Small intestine (tissue), 7 donors: ENCODE measurements at regions not wholly inside any gene's neighbourhood (a gene's known extent, or its start where the extent isn't known, plus 50 kb on each side); places are given as distances from the start of the nearest gene placed in this dataset.

Source experiments
- DNase-seq, 2 donors: peaks; one replicate each; pipeline versions ENCODE4 v3.0.0 to v3.0.0-alpha.2; 2013
- FAIRE-seq: peaks from 2 replicates; lab custom pipeline; 2012; peaks lifted over from hg19 to GRCh38; lab: Jason Lieb, UNC
- H3K27ac ChIP-seq, 3 donors: one replicate each; pipeline ENCODE4 v1.5.1; 2013; ENCODE audit warnings: low read length in 2 of 3, mild to moderate bottlenecking in 2 of 3, control low read depth in 1 of 3, inconsistent platforms in 1 of 3, low read depth in 1 of 3, moderate library complexity in 1 of 3
- H3K27me3 ChIP-seq, 3 donors: one replicate each; pipeline ENCODE4 v1.6.1; 2013; ENCODE audit warnings: low read length in 3 of 3, inconsistent platforms in 1 of 3; ENCODE audit not compliant: control insufficient read depth in 3 of 3, insufficient read depth in 3 of 3
- H3K36me3 ChIP-seq, 3 donors: one replicate each; pipeline ENCODE4 v1.6.1; 2013; ENCODE audit warnings: low read length in 3 of 3, inconsistent platforms in 1 of 3, low read depth in 1 of 3, mild to moderate bottlenecking in 1 of 3, moderate library complexity in 1 of 3; ENCODE audit not compliant: control insufficient read depth in 3 of 3, insufficient read depth in 2 of 3
- H3K4me1 ChIP-seq, 3 donors: one replicate each; pipeline ENCODE4 v1.6.1; 2013; ENCODE audit warnings: low read length in 2 of 3, inconsistent platforms in 1 of 3, low read depth in 1 of 3, mild to moderate bottlenecking in 1 of 3, moderate library complexity in 1 of 3; ENCODE audit not compliant: control insufficient read depth in 3 of 3, insufficient read depth in 2 of 3
- H3K4me3 ChIP-seq, 3 donors: one replicate each; pipeline ENCODE4 v1.5.1; 2013; ENCODE audit warnings: low read length in 3 of 3, control low read depth in 1 of 3, inconsistent platforms in 1 of 3, low read depth in 1 of 3, mild to moderate bottlenecking in 1 of 3, moderate library complexity in 1 of 3
- H3K9me3 ChIP-seq, 2 donors: one replicate each; pipeline ENCODE4 v1.6.1; 2013; ENCODE audit warnings: low read depth in 1 of 2, low read length in 1 of 2; ENCODE audit not compliant: control insufficient read depth in 2 of 2, insufficient read depth in 1 of 2
- WGBS, 3 donors: extraction: QIAGEN DNeasy Blood & Tissue Kit; methylation state at CpG; one replicate each; pipeline ENCODE4 v1.1.7; 2013; 5-methylcytosine and 5-hydroxymethylcytosine counted together
- donor health status: healthy with polysubstance abuse.
- donor health status: control.
- donor health status: control.
- donor health status: Bipolar disorder and iron deficiency.
- donor health status: healthy.

DNA sequence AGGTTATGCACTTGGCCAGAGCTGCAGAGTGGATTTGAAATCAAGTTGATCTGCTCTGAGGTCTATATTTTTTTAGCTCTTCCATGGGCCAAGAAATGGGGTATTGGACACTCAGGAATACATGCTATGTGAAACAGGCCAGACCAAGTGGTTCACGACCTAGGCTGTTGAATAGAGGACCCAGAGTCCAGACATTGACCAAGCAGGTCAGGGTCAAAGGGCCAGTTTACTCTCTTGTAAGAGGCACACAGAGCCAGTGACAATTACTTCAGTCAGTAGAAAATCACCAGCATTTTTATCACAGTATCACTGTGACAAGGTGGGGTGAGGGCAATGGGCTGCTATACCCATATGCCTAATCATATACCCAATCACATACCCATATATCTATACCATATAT lies 320.6 kb upstream of the RORA start:
- Histone ChIP-seq H3K4me1 (no peaks in the 10 kb centered on the region), H3K36me3 (no peaks in the 10 kb centered on the region), H3K4me3 (no peak overlapping the region), H3K27me3 (no peaks in the 10 kb centered on the region), H3K9me3 (no peaks in the 10 kb centered on the region), H3K27ac (no peak overlapping the region)
- FAIRE-seq (no peak), DNase-seq (no peak)
- WGBS, 3 donors = 4 to 51% (median 14%) methylated on average over 1 of the region's 1 CpG

DNA sequence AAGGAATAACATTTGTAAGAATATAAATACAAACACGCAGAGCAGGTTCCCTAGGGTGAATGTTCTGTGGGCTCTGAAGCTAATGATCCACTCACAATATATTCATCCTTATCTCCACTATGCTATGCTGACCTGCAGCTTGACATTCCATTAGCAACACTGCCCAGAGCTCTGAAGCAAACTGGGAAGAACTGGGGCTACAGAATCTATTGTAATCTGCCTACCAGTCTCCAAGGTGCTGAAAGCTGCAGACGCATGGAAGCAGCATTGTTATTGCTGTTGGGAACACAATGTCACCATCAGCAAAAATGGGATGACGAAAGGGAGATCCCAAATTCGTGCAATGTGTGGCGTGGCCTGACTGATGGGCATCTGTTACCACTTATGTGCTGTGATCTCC lies 316.7 kb upstream of the RORA start:
- Histone ChIP-seq H3K27me3 (no peaks in the 10 kb centered on the region), H3K36me3 (no peaks in the 10 kb centered on the region), H3K4me1 (no peaks in the 10 kb centered on the region), H3K9me3 (no peaks in the 10 kb centered on the region), H3K27ac (no peak overlapping the region), H3K4me3 (no peak overlapping the region)
- DNase-seq = no peak
- FAIRE-seq = no peak
- 60 to 66% (median 61%) methylated on average over 5 of the region's 5 CpGs for WGBS, 3 donors

- DNase-seq (no peak), FAIRE-seq (no peak)
- H3K4me3 ChIP-seq = no peak overlapping the region
- no peaks in the 10 kb centered on the region for H3K9me3 ChIP-seq
- no peak overlapping the region for H3K27ac ChIP-seq
- H3K27me3 ChIP-seq = peaks cover 0 to 2% (median 0%) of the 10 kb centered on the region in 3 donors
- no peaks in the 10 kb centered on the region for H3K36me3 ChIP-seq
- WGBS, 3 donors = 77 to 88% (median 87%) methylated on average over 1 of the region's 1 CpG
- no peaks in the 10 kb centered on the region for H3K4me1 ChIP-seq
Measured at GRCh38 chr15:61541516-61541915, 312.4 kb upstream of the RORA start.

DNA sequence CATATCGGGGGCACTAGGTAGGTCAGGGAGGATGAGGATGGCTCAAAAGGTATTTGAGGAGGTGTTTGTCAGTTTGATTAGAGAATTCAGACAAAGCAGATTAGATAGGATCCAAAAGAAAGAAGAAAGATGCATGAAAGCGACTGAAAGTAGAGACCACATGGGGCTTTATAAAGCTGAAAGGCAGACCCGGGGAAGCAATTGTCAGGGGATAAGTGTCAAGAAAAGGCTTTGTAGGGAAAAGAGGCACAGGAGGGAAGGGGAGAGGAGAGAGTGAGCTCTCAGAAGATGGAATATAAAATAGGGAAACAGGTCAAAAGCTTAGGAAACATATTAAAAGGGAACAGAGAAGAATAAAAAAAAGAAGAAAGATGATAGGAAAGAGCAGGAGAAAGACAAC lies 308.2 kb upstream of the RORA start:
- Histone ChIP-seq H3K4me1 (no peaks in the 10 kb centered on the region), H3K9me3 (no peaks in the 10 kb centered on the region), H3K36me3 (no peaks in the 10 kb centered on the region), H3K4me3 (no peak overlapping the region), H3K27me3 (peaks cover 0 to 2% (median 0%) of the 10 kb centered on the region in 3 donors), H3K27ac (no peak overlapping the region)
- WGBS, 3 donors = 36 to 64% (median 54%) methylated on average over 3 of the region's 3 CpGs
- DNase-seq (no peak), FAIRE-seq (no peak)

GRCh38 chr15:61534986-61535385 lies 305.9 kb upstream of the RORA start:
- H3K4me1 ChIP-seq = no peaks in the 10 kb centered on the region
- DNase-seq (no peak), FAIRE-seq (no peak)
- no peak overlapping the region for H3K4me3 ChIP-seq
- H3K36me3 ChIP-seq = no peaks in the 10 kb centered on the region
- peaks cover 0 to 2% (median 0%) of the 10 kb centered on the region in 3 donors for H3K27me3 ChIP-seq
- no peak overlapping the region for H3K27ac ChIP-seq
- 40 to 53% (median 47%) methylated on average over 3 of the region's 3 CpGs for WGBS, 3 donors
- no peaks in the 10 kb centered on the region for H3K9me3 ChIP-seq

DNA sequence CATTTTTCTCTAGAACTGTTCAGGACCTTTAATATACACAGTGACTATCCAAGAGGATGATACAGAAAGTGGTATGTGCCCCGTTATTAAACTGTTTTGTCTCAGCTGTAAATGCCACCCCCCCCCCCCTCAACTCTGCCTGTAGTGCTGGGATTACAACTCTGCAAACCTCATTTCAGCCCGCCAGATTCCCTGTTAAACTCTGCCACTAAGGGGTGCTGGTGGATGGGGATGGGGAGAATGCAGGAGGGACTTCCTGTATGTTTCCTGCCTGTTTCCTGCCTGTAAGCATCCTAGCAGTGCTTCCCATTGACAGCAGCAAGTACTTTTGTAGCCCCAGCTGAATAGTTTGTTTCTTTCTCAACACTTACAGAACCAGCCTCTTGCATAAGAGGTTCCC lies 301.7 kb upstream of the RORA start:
- H3K36me3 ChIP-seq = no peaks in the 10 kb centered on the region
- no peak for FAIRE-seq

GRCh38 chr15:61528581-61528910 lies 299.4 kb upstream of the RORA start:
- DNase-seq (no peak), FAIRE-seq (no peak)
- H3K9me3 ChIP-seq = no peaks in the 10 kb centered on the region
- no peak overlapping the region for H3K4me3 ChIP-seq
- no peaks in the 10 kb centered on the region for H3K36me3 ChIP-seq
- no peak overlapping the region for H3K27ac ChIP-seq
- WGBS, 3 donors = 6 to 18% (median 17%) methylated on average over 2 of the region's 2 CpGs
- H3K27me3 ChIP-seq = peaks cover 0 to 3% (median 0%) of the 10 kb centered on the region in 3 donors
- no peaks in the 10 kb centered on the region for H3K4me1 ChIP-seq

More for the DNA sequence above, 301.7 kb upstream of the RORA start:
- no peak for DNase-seq
- Histone ChIP-seq H3K27me3 (peaks cover 0 to 3% (median 0%) of the 10 kb centered on the region in 3 donors), H3K27ac (no peak overlapping the region), H3K4me1 (no peaks in the 10 kb centered on the region), H3K9me3 (no peaks in the 10 kb centered on the region), H3K4me3 (no peak overlapping the region)
- 60 to 65% (median 64%) methylated on average over 1 to 2 of the region's 2 CpGs for WGBS, 3 donors

DNA sequence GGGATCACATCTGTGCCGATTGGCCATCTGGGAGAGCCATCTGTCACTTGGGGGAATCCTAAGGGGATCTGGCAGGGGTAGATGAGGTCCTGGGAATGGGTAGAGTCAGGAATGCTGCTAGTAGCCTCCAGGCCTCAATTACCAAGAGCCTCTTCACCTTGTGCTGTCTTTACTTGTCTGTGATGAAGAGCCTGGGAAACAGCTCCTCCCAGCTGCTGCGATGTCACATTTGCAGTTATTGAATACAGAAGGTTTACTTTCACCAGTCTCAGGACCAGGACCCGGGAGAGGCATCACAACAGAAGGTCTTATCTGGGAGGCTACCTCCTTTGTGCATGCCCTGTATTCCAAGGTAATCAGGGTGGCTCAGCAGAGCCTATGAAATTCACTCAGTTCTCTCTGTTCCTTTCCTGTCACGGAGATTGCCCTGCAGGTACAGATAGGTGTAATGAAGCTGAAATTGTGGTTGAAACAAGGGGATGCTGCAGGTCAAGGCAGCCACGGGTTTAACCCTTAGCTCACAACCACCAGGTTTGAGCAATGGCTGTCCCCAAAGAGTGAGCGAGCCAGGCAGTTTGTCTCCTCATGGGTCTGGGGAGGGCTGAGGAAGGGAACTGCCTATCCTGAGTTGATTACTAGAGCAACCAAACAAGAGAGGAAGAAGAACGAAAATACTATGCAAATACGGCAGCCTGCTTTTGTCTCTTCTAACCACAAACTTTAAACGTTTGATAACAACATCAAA lies 298.9 kb upstream of the RORA start:
- Histone ChIP-seq H3K36me3 (no peaks in the 10 kb centered on the region), H3K9me3 (no peaks in the 10 kb centered on the region), H3K27ac (no peak overlapping the region), H3K4me1 (no peaks in the 10 kb centered on the region), H3K4me3 (no peak overlapping the region), H3K27me3 (peaks cover 0 to 3% (median 0%) of the 10 kb centered on the region in 3 donors)
- FAIRE-seq (no peak), DNase-seq (no peak)
- 38 to 47% (median 44%) methylated on average over 9 of the region's 9 CpGs for WGBS, 3 donors

GRCh38 chr15:61524545-61524944 lies 295.4 kb upstream of the RORA start:
- Histone ChIP-seq H3K4me3 (no peak overlapping the region), H3K27me3 (peaks cover 0 to 3% (median 0%) of the 10 kb centered on the region in 3 donors), H3K4me1 (no peaks in the 10 kb centered on the region), H3K27ac (no peak overlapping the region), H3K36me3 (no peaks in the 10 kb centered on the region), H3K9me3 (no peaks in the 10 kb centered on the region)
- 68 to 79% (median 70%) methylated on average over 3 of the region's 3 CpGs for WGBS, 3 donors
- DNase-seq (no peak), FAIRE-seq (no peak)
